Endothelial cell of umbilical vein (primary cell): ENCODE measurements at regions not wholly inside any gene's neighbourhood (a gene's known extent, or its start where the extent isn't known, plus 50 kb on each side); places are given as distances from the start of the nearest gene placed in this dataset.

Source experiments
- BruUV-seq: library from RNA; stranded (reverse); fragments of 400-500 nt; replicated peaks from 2 replicates; lab custom pipeline; 2021; lab: Mats Ljungman, UMichigan
- CTCF ChIA-PET: fragments of 300-600, 350-600 bp; sonication (Branson Sonifier 250); formaldehyde crosslinking; loops from one replicate; lab custom pipeline; 2021; ENCODE audit warnings: antibody characterized with exemption, inconsistent platforms; lab: Charles Lee
- POLR2A ChIA-PET: fragments of 300-600, 350-600 bp; sonication (Branson Sonifier 250); formaldehyde crosslinking; loops from one replicate; lab custom pipeline; 2021; ENCODE audit warnings: antibody characterized with exemption, inconsistent platforms; lab: Charles Lee
- DNase-seq: peaks from one replicate; pipeline ENCODE4 v3.0.0-alpha.2; 2011; ENCODE audit warnings: low read depth, low spot score
- FAIRE-seq: peaks from 2 replicates; lab custom pipeline; 2011; peaks lifted over from hg19 to GRCh38; lab: Jason Lieb, UNC
- H2AFZ ChIP-seq: 2 replicates; pipeline ENCODE4 v1.6.0; 2012; ENCODE audit warnings: low read depth, low read length, control low read depth, inconsistent platforms
- H3K27ac ChIP-seq: 2 replicates; pipeline ENCODE4 v1.5.1; 2011; ENCODE audit warnings: low read depth, mild to moderate bottlenecking, control low read depth, low read length, moderate library complexity; ENCODE audit not compliant: insufficient read depth
- H3K27me3 ChIP-seq, 2 experiments: 2 replicates each; pipeline versions ENCODE4 v1.6.0 to v1.6.1; 2011; ENCODE audit warnings: low read length in 2 of 2, mixed read lengths in 1 of 2; ENCODE audit not compliant: control insufficient read depth in 2 of 2, insufficient read depth in 2 of 2
- H3K36me3 ChIP-seq, 2 experiments: 2 replicates in 1 of 2; 3 replicates in 1 of 2; pipeline ENCODE4 v1.5.1; 2011; ENCODE audit warnings: low read length in 2 of 2, mild to moderate bottlenecking in 1 of 2, moderate library complexity in 1 of 2; ENCODE audit not compliant: control insufficient read depth in 2 of 2, insufficient read depth in 2 of 2; ENCODE audit errors: extremely low read depth in 1 of 2
- H3K4me1 ChIP-seq: 3 replicates; pipeline ENCODE4 v1.5.1; 2011; ENCODE audit warnings: mild to moderate bottlenecking, low read length; ENCODE audit not compliant: control insufficient read depth, insufficient read depth; ENCODE audit errors: extremely low read depth
- H3K4me2 ChIP-seq: 2 replicates; pipeline ENCODE4 v1.6.1; 2011; ENCODE audit warnings: low read length, control low read depth, mixed read lengths; ENCODE audit not compliant: insufficient read depth
- H3K4me3 ChIP-seq, 3 experiments: fragments of 200-600 bp in 1 of 3; sonication (generic), shearing (Covaris generic) in 1 of 3; replicated peaks in 1 of 3; 2 replicates each; pipeline ENCODE4 v1.5.1; 2011 to 2016; ENCODE audit warnings: control low read depth in 3 of 3, low read length in 3 of 3, mild to moderate bottlenecking in 2 of 3, inconsistent platforms in 1 of 3, low read depth in 1 of 3, moderate library complexity in 1 of 3; ENCODE audit not compliant: insufficient read depth in 1 of 3
- H3K79me2 ChIP-seq: 2 replicates; pipeline ENCODE4 v1.6.0; 2012; ENCODE audit warnings: low read length, inconsistent platforms; ENCODE audit not compliant: control insufficient read depth, insufficient read depth
- H3K9ac ChIP-seq: replicated peaks from 2 replicates; pipeline ENCODE3; 2011; ENCODE audit warnings: low read length, control low read depth; ENCODE audit not compliant: insufficient read depth; ENCODE audit errors: extremely low read depth
- H3K9me1 ChIP-seq: replicated peaks from 3 replicates; pipeline ENCODE4 v1.6.0; 2011; ENCODE audit warnings: mild to moderate bottlenecking, low read length; ENCODE audit not compliant: control insufficient read depth, insufficient read depth; ENCODE audit errors: extremely low read depth
- H3K9me3 ChIP-seq: replicated peaks from 2 replicates; pipeline ENCODE4 v1.5.1; 2012; ENCODE audit warnings: low read length, inconsistent platforms; ENCODE audit not compliant: control insufficient read depth, insufficient read depth
- H4K20me1 ChIP-seq: replicated peaks from 2 replicates; pipeline ENCODE3; 2011; ENCODE audit warnings: mild to moderate bottlenecking, low read length; ENCODE audit not compliant: control insufficient read depth, insufficient read depth; ENCODE audit errors: extremely low read depth
- CTCF ChIP-seq, 2 donors: IDR thresholded peaks; 1 replicate in 1 of 2; 2 replicates in 1 of 2; pipeline ENCODE4 v1.5.1; 2011; ENCODE audit warnings: low read length in 2 of 2, mild to moderate bottlenecking in 2 of 2, moderate library complexity in 2 of 2, control low read depth in 1 of 2, inconsistent platforms in 1 of 2, low read depth in 1 of 2; ENCODE audit not compliant: insufficient read depth in 1 of 2; ENCODE audit errors: extremely low read depth in 1 of 2
- EZH2 ChIP-seq: IDR thresholded peaks from 2 replicates; pipeline ENCODE4 v1.6.1; 2012; ENCODE audit warnings: borderline replicate concordance, low read depth, mild to moderate bottlenecking, moderate library complexity, low read length, inconsistent platforms; ENCODE audit not compliant: severe bottlenecking
- FOS ChIP-seq: IDR thresholded peaks from 2 replicates; pipeline ENCODE4 v1.6.1; 2011; ENCODE audit warnings: mild to moderate bottlenecking, low read length, moderate library complexity, borderline replicate concordance; ENCODE audit not compliant: insufficient read depth
- GATA2 ChIP-seq: IDR thresholded peaks from 2 replicates; pipeline ENCODE4 v1.7.0; 2011; ENCODE audit warnings: low read depth, mild to moderate bottlenecking, moderate library complexity, mixed read lengths, low read length; ENCODE audit not compliant: insufficient read length, insufficient read depth
- JUN ChIP-seq: IDR thresholded peaks from 2 replicates; pipeline ENCODE4 v1.6.1; 2011; ENCODE audit warnings: borderline replicate concordance, low read depth; ENCODE audit not compliant: insufficient read length, insufficient read depth
- MAX ChIP-seq: IDR thresholded peaks from 2 replicates; pipeline ENCODE4 v1.6.1; 2011; ENCODE audit not compliant: insufficient read depth, insufficient read length
- MYC ChIP-seq: IDR thresholded peaks from one replicate; pipeline ENCODE4 v1.6.1; 2011; ENCODE audit warnings: mild to moderate bottlenecking, low read depth, low read length
- POLR2A ChIP-seq: IDR thresholded peaks from 2 replicates; pipeline ENCODE4 v1.6.1; 2012; ENCODE audit warnings: low read depth, mild to moderate bottlenecking, control low read depth, low read length
- POLR2AphosphoS5 ChIP-seq: IDR thresholded peaks from 2 replicates; pipeline ENCODE4 v1.6.1; 2012; ENCODE audit warnings: low read depth, mild to moderate bottlenecking, control low read depth, low read length, moderate library complexity; ENCODE audit not compliant: insufficient read depth
- dilution Hi-C: fragments of 300-500 bp; cut with MboI; formaldehyde crosslinking; loops from one replicate; pipeline ENCODE4 v1.15.0; 2019; ENCODE audit warnings: low sequenced_read_pairs; ENCODE audit not compliant: extremely low pct_ligation_motif_present
- intact Hi-C: fragments of 100-400 bp; cut with micrococcal nuclease; formaldehyde crosslinking; loops from one replicate; pipeline ENCODE4 v1.10.0; 2022

- ChIA-PET CTCF (interaction anchor here (1.3 kb wide), 1 partner anchor 11 kb away, joined by 3 read pairs; no protein-coding TSS in a partner anchor), POLR2A (no interaction called here)
- DNase-seq = no peak
- Histone ChIP-seq H4K20me1 (no peaks in the 10 kb centered on the region), H3K4me1 (no peaks in the 10 kb centered on the region), H3K79me2 (no peaks in the 10 kb centered on the region), H3K36me3 (no peaks in the 10 kb centered on the region), H3K9ac (no peak overlapping the region), H3K27ac (no peak overlapping the region), H2AFZ (no peak overlapping the region), H3K4me3 (no peak overlapping the region), H3K9me3 (no peaks in the 10 kb centered on the region), H3K4me2 (no peak overlapping the region), H3K9me1 (no peaks in the 10 kb centered on the region), H3K27me3 (no peaks in the 10 kb centered on the region)
- FAIRE-seq = no peak
- intact Hi-C loops (no loop called here), dilution Hi-C loops (no loop called here)
- TF ChIP-seq CTCF (IDR thresholded peaks at IDR 0.05; ENCODE audit: extremely low read depth in 1 of 2, insufficient read depth in 1 of 2, low read depth in 1 of 2, low read length in 2 of 2) (no peak), POLR2AphosphoS5 (no peak), JUN (no peak), MYC (no peak), GATA2 (no peak), EZH2 (no peak), FOS (no peak), MAX (no peak), POLR2A (no peak)
- no TSS peak for BruUV-seq
Measured at GRCh38 chr10:21230219-21230618, 295.3 kb downstream of the SKIDA1 start.
